ENCODE measurements at regions not wholly inside any gene's neighbourhood (a gene's known extent, or its start where the extent isn't known, plus 50 kb on each side); places are given as distances from the start of the nearest gene placed in this dataset.
A peak's percentile ranks its signal among the peaks of the same experiment; 100 is the strongest.

DNA sequence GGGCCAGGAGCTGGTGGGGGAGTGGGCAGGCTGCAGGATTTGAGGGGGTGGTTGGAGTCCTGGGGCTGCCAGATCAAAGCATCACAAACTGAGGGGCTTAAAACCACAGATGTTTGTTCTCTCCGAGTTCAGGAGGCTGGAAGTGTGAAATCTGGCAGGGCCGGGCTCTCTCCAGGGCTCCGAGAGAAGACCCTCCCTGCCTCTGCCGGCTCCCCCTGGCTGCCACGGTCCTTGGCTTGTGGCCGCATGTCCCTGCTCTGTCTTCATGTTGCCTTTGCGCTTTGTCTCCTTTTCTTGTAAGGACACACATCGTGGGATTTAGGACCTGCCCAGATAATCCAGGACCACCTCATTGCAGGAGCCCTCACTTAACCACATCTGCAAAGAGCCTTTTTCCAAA, 139.8 kb upstream of the GSE1 start:
- no peak for DNase-seq (ENCODE audit: low spot score)

GRCh38 chr16:85473909-85474620, 139.1 kb upstream of the GSE1 start:
- DNase-seq (ENCODE audit: low spot score), result no peak

GRCh38 chr16:85474621-85475217, 138.4 kb upstream of the GSE1 start:
- DNase-seq (ENCODE audit: low spot score), result no peak

DNA sequence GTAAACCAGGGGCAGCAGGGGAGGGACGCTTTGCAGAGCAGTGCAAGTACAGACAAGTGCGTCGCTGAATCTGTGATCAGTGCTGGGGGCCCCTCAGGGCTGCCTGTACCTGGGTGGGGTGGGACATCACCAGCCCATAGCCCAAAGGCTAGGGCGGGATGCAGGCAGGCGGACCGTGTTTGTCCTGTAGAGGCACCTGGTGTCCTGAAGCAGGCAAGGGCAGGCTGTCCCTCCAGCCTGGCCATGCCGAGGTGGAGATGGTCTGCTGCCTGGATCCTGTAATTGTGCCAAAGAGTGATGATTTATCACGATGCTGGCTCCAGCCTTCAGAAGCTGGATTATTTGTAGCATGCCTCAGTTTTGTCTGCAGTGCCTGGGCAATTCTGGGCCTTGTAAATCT, 137.9 kb upstream of the GSE1 start:
- no peak for DNase-seq (ENCODE audit: low spot score)

DNA sequence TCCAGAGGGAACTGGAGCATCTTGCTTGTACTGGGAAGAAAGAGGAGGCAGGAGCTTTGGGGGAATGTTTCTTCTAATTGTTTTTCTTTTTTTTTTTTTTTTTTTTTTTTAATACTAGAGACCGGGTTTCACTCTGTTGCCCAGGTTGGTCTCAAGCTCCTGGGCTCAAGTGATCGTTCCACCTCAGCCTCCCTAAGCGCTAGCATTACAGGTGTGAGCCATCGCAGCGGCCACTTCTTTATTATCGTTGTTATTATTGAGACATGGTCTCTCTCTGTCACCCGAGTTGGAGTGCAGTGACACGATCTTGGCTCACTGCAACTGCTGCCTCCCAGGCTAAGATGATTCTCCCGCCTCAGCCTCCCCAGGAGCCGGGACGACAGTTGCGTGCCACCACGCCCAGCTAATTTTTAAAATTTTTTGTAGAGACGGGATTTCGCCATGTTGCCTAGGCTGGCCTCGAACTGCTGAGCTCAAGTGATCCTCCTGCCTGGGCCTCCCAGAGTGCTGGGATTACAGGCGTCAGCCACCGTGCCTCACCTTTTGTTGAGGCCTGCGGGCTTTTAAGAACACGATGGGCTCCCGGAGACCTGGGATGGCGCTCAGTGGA, 137.3 kb upstream of the GSE1 start:
- no peak for DNase-seq (ENCODE audit: low spot score)

DNA sequence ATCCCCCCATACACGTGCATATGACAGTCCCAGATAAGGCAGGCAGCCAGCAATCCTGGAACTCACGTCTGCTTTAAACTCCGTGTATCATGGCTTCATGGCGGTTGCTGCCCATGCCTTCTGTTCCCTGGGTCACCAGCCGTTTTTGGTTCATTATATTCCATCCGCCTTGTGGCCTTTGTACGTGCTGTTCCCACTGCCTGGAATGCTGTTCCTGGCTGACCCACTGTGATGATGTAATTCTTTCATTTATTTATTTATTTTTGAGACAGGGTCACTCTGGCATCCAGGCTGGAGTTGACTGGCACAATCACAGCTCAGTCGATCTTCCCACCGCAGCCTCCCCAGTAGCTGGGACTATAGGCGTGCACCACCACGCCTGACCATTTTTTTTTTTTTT, 136.7 kb upstream of the GSE1 start:
- DNase-seq (ENCODE audit: low spot score), result no peak

DNA sequence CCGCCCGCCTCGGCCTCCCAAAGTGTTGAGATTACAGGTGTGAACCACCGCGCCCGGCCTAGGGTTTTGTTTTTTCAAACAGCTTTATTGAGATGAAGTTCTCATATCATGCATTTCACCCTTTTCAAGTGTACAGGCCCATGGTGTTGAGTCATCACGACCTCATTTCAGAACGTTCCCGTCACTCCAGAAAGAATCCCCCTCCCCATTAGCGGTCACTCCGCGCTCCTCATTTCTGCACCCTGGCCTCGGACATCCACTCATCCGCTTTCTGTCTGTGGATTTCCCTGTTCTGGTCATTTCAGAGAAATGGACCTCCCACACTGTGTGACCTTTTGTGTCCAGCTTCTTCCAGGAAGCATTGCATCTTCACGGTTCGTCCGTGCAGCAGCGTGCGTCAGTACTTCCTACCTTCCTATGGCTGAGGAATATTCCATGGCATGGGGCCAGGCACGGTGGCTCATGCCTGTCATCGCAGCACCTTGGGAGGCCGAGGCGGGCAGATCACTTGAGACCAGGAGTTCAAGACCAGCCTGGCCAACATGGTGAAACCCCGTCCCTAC, 135.2 kb upstream of the GSE1 start:
- no peak for DNase-seq (ENCODE audit: low spot score)

GRCh38 chr16:85479972-85480726, 133.0 kb upstream of the GSE1 start:
- DNase-seq (ENCODE audit: low spot score), result no peak

GRCh38 chr16:85480727-85481101, 132.4 kb upstream of the GSE1 start:
- DNase-seq (ENCODE audit: low spot score), result no peak

DNA sequence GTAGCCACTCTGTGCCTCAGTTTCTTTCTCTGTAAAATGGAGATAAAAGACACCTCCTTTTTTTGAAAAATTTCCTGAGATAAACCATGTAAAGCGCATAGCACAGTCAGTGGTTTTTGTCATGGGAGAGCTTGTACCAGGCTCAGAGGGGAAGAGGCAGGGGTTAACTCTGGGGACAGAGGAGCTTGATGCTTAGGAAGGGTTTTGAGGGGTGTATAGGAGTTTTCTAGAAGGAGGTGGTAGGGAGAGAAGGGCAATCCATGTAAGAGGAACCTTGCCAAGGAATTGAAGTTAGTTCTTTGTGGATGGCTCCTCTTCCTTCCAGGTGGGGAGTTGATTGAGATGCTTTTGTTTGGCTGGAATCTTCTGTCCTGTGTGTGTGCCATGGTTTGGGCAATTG, 131.9 kb upstream of the GSE1 start:
- DNase-seq (ENCODE audit: low spot score), result no peak

GRCh38 chr16:85481738-85482137, 131.4 kb upstream of the GSE1 start:
- no peak for DNase-seq (ENCODE audit: low spot score)

DNA sequence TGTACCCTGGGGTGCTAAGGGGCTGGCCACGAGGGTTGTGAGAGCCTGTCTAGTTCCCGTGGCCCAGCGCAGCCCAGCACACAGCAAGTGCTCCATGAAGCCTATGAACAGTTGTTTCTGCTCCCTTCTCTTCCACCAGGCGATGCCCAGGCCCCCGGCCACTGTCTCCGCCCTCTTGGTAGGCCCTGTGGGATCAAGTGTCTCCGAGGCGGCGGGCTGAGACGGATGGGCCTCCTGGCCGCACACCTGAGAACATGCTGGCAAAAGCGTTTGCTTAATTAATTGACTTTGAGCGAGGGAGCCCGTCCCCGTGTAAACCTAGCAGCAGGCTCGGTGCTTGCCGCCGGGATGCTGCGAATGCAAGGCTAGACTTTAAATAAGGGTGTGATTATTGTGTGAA, 129.7 kb upstream of the GSE1 start:
- no peak for DNase-seq (ENCODE audit: low spot score)

DNA sequence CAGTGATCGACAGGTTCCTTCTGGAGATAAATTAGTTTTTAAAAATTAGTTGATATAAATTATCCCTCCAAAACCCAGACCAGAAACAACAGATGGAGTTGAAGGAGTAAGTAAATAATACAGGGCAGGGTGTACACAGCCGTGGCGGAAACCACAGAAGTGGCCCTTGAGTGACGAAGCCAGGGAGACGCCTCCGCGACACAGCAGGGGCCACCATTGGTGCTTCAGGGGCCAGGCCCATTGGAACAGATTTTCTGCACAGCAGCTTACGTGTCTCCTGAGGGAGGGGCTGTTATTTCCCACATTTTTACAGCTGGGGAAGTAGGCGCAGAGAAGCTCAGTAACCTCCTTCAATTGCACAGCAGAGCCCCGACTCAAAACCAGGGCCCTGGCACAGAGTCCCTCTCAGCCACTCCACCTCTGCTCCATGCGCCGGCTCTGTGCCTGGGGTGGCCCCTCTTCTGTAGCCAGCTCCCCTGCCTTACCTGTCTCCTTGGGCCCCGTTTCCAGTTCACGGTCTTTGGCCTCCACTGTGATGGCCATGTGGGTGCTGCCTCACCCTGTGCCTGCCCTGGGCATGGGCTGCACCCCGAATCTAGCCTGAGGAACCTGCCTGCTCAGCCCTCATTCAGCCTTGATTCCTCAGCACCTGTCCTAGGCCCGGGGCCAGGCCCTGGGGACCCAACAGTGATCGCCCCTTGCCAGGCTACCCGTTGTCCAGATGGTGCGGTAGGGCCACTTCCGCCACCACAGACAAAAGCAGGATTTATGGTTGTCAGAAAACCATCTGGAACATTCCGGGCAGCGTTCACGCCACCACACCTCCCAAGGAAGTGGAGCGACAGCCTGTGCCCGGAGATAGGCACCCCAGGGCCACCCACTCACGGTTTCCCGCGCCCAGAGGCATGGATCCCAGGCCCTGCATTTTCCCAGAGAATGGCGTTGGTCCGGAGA, 128.5 kb upstream of the GSE1 start:
- no peak for DNase-seq (ENCODE audit: low spot score)

DNA sequence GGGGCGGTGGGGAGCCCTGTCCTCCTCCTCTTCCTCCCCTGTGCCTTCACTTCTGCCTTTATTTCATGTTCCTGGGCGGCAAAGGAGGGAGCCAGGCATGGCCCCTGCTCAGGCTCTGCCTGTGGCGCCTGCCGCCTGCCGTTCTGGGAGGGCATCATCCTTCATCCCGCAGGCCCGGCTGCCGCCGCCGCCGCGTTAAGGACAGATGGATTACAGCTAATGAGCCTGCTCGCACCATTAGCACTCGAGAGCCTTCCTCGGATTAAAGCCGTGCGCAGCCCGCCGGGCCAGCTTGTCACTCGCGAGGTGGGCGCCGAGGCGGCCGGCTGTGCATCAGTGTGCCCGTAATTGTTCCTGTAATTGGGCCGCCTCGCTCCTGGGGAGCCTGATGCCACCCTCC, 127.7 kb upstream of the GSE1 start:
- DNase-seq (ENCODE audit: low spot score), result no peak

DNA sequence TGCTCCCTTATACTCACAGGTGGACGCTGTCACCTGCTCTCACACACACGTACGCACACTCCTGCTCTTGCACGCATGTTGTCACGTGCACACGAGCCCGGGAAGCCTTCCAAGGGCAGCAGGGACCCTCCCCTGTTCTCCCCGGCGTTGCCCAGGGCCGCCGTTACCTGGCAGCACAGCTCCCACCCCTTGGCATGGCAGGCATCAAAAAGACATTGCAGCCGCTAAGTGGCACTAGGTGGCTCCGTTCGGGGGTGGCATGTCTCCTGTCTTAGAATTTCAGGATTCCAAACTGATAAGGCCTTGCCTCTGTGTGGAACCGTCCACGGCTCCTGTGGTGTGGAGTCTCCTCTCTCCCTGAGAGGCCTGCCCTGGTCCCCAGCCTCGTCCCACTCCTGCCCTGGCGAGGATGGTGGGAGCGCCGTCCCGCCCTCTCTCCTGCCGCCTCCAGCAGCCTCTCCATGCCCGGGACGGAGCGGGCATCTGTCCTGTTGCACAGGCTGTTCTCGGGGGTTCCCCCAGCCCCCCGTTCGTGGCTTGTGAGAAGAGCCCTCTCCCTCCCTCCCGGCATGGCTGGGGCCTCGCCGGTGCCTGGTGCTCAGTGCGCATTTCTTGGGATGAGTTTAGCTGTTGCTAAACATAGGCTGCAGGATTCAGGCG, 126.7 kb upstream of the GSE1 start:
- no peak for DNase-seq (ENCODE audit: low spot score)

DNA sequence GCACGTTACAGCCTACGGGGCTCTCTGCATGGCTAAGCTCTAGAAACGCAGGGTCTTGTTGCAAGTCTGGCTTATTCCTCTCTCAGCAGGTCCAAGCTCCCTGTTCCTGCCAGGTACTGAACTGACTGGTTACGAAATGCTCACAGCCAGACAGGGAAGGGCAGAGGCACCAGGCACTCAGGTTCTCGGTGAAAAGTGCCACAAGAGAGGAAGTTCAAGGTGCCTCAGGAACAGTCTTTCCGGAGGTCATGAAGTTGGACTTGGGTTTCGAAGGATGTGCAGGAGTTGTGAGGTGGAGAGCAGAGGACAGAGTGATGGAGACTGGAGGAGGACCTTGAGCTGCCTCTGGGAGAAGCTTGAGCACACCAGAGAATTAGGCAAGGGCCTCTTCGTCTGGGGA, 124.7 kb upstream of the GSE1 start:
- DNase-seq (ENCODE audit: low spot score), result no peak

DNA sequence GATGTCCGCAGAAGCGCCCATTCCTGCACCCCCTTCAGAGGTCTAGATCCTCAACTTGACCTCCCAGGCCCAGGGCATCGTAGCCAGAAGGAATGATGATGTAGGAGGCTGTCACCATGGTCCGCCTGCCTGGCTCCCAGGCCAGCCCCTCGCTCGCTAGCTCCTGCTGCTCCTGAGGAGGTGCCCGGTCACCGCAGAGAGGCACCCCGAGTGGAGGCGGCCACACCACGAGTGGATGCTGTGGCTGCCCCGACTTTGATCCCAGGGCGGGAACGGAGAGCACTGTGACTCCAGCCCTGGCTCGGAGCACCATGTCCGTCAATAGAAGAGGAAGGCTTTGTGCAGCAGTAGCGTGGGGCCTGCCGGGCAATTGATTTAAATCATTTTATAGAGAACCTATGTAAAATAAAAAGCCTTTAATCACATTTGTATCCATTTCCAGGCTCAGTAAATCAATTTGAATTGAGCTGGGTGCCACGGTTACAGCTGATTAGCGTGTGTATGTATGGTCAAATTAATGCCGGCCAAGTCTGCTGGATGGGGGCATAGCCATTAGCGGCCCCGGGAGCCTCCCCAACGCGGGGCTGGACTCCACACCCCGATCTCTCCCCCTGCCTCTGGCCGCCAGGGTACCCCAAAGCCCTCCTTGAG, 122.6 kb upstream of the GSE1 start:
- no peak for DNase-seq (ENCODE audit: low spot score)

- no peak for DNase-seq (ENCODE audit: low spot score)
Observed at GRCh38 chr16:85491058-85491771, 121.9 kb upstream of the GSE1 start.

- peak; percentile 49 for DNase-seq (ENCODE audit: low spot score)
Observed at GRCh38 chr16:85491798-85492294, 121.3 kb upstream of the GSE1 start.
